ENCODE measurements at regions not wholly inside any gene's neighbourhood (a gene's known extent, or its start where the extent isn't known, plus 50 kb on each side); places are given as distances from the start of the nearest gene placed in this dataset.

GRCh38 chr2:120613742-120614571, 121.7 kb upstream of the GLI2 start:
- TF ChIP-seq TRIM24 (IDR thresholded peaks at IDR 0.05): no peak
- TF ChIP-seq YY1 (IDR thresholded peaks at IDR 0.05; ENCODE audit: borderline replicate concordance in 1 of 3, control insufficient read depth in 1 of 3, extremely low read depth in 1 of 3, insufficient read depth in 3 of 3, insufficient read length in 1 of 3, insufficient replicate concordance in 2 of 3, low read depth in 1 of 3, low read length in 2 of 3): no peak
- TF ChIP-seq SP2 (IDR thresholded peaks at IDR 0.05; ENCODE audit: extremely low read depth, low read depth, low read length, poor library complexity, severe bottlenecking): no peak
- no peak for TF ChIP-seq EZH2 (IDR thresholded peaks at IDR 0.05; ENCODE audit: borderline replicate concordance, low read depth, low read length)
- TF ChIP-seq CTCF (IDR thresholded peaks at IDR 0.05 in 2 of 3, conservative IDR thresholded peaks at IDR 0.05 in 1 of 3; ENCODE audit: insufficient read depth in 2 of 3, low read depth in 1 of 3, low read length in 3 of 3): no peak
